Heart left ventricle (tissue), 13 donors: ENCODE measurements at regions not wholly inside any gene's neighbourhood (a gene's known extent, or its start where the extent isn't known, plus 50 kb on each side); places are given as distances from the start of the nearest gene placed in this dataset.

Experiments used
- CTCF ChIP-seq, 12 donors: fragments of 200-600 bp; sonication (generic) in 4 of 12; IDR thresholded peaks; one replicate each; pipeline versions ENCODE4 v1.5.0 to v1.8.0; 2018 to 2022; ENCODE audit warnings: antibody characterized with exemption in 12 of 12, mild to moderate bottlenecking in 5 of 12
- POLR2A ChIP-seq, 2 donors: fragments of 450-650 bp; IDR thresholded peaks; one replicate each; pipeline ENCODE4 v1.6.1; 2017; ENCODE audit warnings: antibody characterized with exemption in 2 of 2, mild to moderate bottlenecking in 2 of 2, moderate library complexity in 2 of 2
- donor health status: ischemic (EF 13 %, LVEDD 7.1; RV severe dilation, severe dysfunction).
- donor health status: DM: no; HTN: yes; CAD: no.
- donor health status: DM: no; HTN: no; CAD: no.
- donor health status: ischemic (EF 25% LVEDD 6.9; RV normal size, moderate dysfunction).
- donor health status: ischemic (EF 25% LVEDD 5.7; RV mildly dilated, moderate dysfunction).
- donor health status: ischemic (EF 35%, LVEDD 5.7; RV mildly dilated, moderate dysfunction).
- donor health status: nonischemic (EF 11% LVEDD 7.7; RV severe dilation, severe dysfunction).
- donor health status: DM: yes; HTN: yes; CAD: no.
- donor health status: PGD.
- donor health status: ischemic (EF 29% LVEDD 5.4; RV normal size, mild dysfunction).
- donor health status: nonischemic (EF 23%, LVEDD 6.1; RV moderate dilation, normal function).

- TF ChIP-seq CTCF (IDR thresholded peaks at IDR 0.05) (no peak), POLR2A (IDR thresholded peaks at IDR 0.05) (no peak)
These were observed 343.2 kb upstream of the TNP1 start for GRCh38 chr2:217203086-217203485.
